ENCODE measurements at regions not wholly inside any gene's neighbourhood (a gene's known extent, or its start where the extent isn't known, plus 50 kb on each side); places are given as distances from the start of the nearest gene placed in this dataset.

GRCh38 chr5:171581781-171582180 lies 162.3 kb downstream of the FGF18 start:
- TF ChIP-seq CTCF (IDR thresholded peaks at IDR 0.05; ENCODE audit: insufficient read depth, low read length): no peak
- no peak for TF ChIP-seq GABPA (IDR thresholded peaks at IDR 0.05; ENCODE audit: low read depth)
- no peak for TF ChIP-seq POLR2AphosphoS5 (IDR thresholded peaks at IDR 0.05; ENCODE audit: low read depth)
- no peak for TF ChIP-seq REST (IDR thresholded peaks at IDR 0.05; ENCODE audit: insufficient replicate concordance, low read depth)
- no peak for TF ChIP-seq SPI1 (IDR thresholded peaks at IDR 0.05; ENCODE audit: borderline replicate concordance, low read depth)

Measured in HL-60 (cell line).